ENCODE measurements at regions not wholly inside any gene's neighbourhood (a gene's known extent, or its start where the extent isn't known, plus 50 kb on each side); places are given as distances from the start of the nearest gene placed in this dataset.

- no peak for TF ChIP-seq EZH2phosphoT487 (IDR thresholded peaks at IDR 0.05; ENCODE audit: borderline replicate concordance)
- Histone ChIP-seq H3K4me1 (ENCODE audit: insufficient read depth, low read length, poor library complexity, severe bottlenecking) (peaks cover 6% of the 10 kb centered on the region), H3K36me3 (ENCODE audit: insufficient read depth, low read length) (no peaks in the 10 kb centered on the region), H3K79me2 (ENCODE audit: insufficient read depth, low read length) (no peaks in the 10 kb centered on the region), H3K4me3 (ENCODE audit: low read length, poor library complexity, severe bottlenecking) (no peak overlapping the region), H3K9me3 (ENCODE audit: insufficient read depth, low read depth, low read length) (no peaks in the 10 kb centered on the region), H3F3A (ENCODE audit: low read depth) (no peaks in the 10 kb centered on the region), H3K9me2 (replicated peaks; ENCODE audit: low read depth, low read length) (no peaks in the 10 kb centered on the region), H3K27me3 (ENCODE audit: insufficient read depth, low read length, poor library complexity, severe bottlenecking) (no peaks in the 10 kb centered on the region), H4K20me1 (ENCODE audit: insufficient read depth, low read length, poor library complexity, severe bottlenecking) (no peaks in the 10 kb centered on the region), H3K9ac (ENCODE audit: low read depth, low read length, poor library complexity, severe bottlenecking) (no peak overlapping the region), H3K4me2 (ENCODE audit: low read depth, low read length, poor library complexity, severe bottlenecking) (no peak overlapping the region), H2AFZ (ENCODE audit: low read length) (peak overlapping the region; percentile 53; the same call in 1 of the 2 replicates)
These were observed 62.0 kb upstream of the ATL2 start for GRCh38 chr2:38438883-38439612.

GRCh38 chr2:38438133-38438882 is 61.2 kb upstream of the ATL2 start:
- Histone ChIP-seq H3K9ac (ENCODE audit: low read depth, low read length, poor library complexity, severe bottlenecking) (no peak overlapping the region), H4K20me1 (ENCODE audit: insufficient read depth, low read length, poor library complexity, severe bottlenecking) (no peaks in the 10 kb centered on the region), H3K4me2 (ENCODE audit: low read depth, low read length, poor library complexity, severe bottlenecking) (no peak overlapping the region), H3K79me2 (ENCODE audit: insufficient read depth, low read length) (no peaks in the 10 kb centered on the region), H3K9me3 (ENCODE audit: insufficient read depth, low read depth, low read length) (no peaks in the 10 kb centered on the region), H3K9me2 (replicated peaks; ENCODE audit: low read depth, low read length) (no peaks in the 10 kb centered on the region), H3F3A (ENCODE audit: low read depth) (no peaks in the 10 kb centered on the region), H3K4me1 (ENCODE audit: insufficient read depth, low read length, poor library complexity, severe bottlenecking) (peaks cover 6% of the 10 kb centered on the region), H3K36me3 (ENCODE audit: insufficient read depth, low read length) (no peaks in the 10 kb centered on the region), H2AFZ (ENCODE audit: low read length) (no peak overlapping the region), H3K4me3 (ENCODE audit: low read length, poor library complexity, severe bottlenecking) (no peak overlapping the region), H3K27me3 (ENCODE audit: insufficient read depth, low read length, poor library complexity, severe bottlenecking) (no peaks in the 10 kb centered on the region)
- TF ChIP-seq EZH2phosphoT487 (IDR thresholded peaks at IDR 0.05; ENCODE audit: borderline replicate concordance) (no peak), CTCF (conservative IDR thresholded peaks at IDR 0.05; ENCODE audit: low read length) (no peak)

GRCh38 chr2:38436227-38436664 is 59.2 kb upstream of the ATL2 start:
- Histone ChIP-seq H3K9me2 (replicated peaks; ENCODE audit: low read depth, low read length) (no peaks in the 10 kb centered on the region), H3K4me2 (ENCODE audit: low read depth, low read length, poor library complexity, severe bottlenecking) (no peak overlapping the region), H4K20me1 (ENCODE audit: insufficient read depth, low read length, poor library complexity, severe bottlenecking) (no peaks in the 10 kb centered on the region), H2AFZ (ENCODE audit: low read length) (no peak overlapping the region), H3K27me3 (ENCODE audit: insufficient read depth, low read length, poor library complexity, severe bottlenecking) (no peaks in the 10 kb centered on the region), H3K36me3 (ENCODE audit: insufficient read depth, low read length) (no peaks in the 10 kb centered on the region), H3K9ac (ENCODE audit: low read depth, low read length, poor library complexity, severe bottlenecking) (no peak overlapping the region), H3F3A (ENCODE audit: low read depth) (no peaks in the 10 kb centered on the region), H3K4me1 (ENCODE audit: insufficient read depth, low read length, poor library complexity, severe bottlenecking) (peaks cover 6% of the 10 kb centered on the region), H3K9me3 (ENCODE audit: insufficient read depth, low read depth, low read length) (no peaks in the 10 kb centered on the region), H3K79me2 (ENCODE audit: insufficient read depth, low read length) (no peaks in the 10 kb centered on the region), H3K4me3 (ENCODE audit: low read length, poor library complexity, severe bottlenecking) (no peak overlapping the region)
- TF ChIP-seq CTCF (conservative IDR thresholded peaks at IDR 0.05; ENCODE audit: low read length) = no peak
- no peak for TF ChIP-seq EZH2phosphoT487 (IDR thresholded peaks at IDR 0.05; ENCODE audit: borderline replicate concordance)
